Neural progenitor cell (in vitro differentiated cells): ENCODE measurements at regions not wholly inside any gene's neighbourhood (a gene's known extent, or its start where the extent isn't known, plus 50 kb on each side); places are given as distances from the start of the nearest gene placed in this dataset.

ENCODE experiments used
- EZH2 ChIP-seq: fragments of 200-600 bp; sonication (generic); IDR thresholded peaks from 2 replicates; pipeline ENCODE4 v1.6.1; 2017; ENCODE audit warnings: antibody characterized with exemption, mild to moderate bottlenecking, moderate library complexity
- TF ChIP-seq, protein P1 (sequence below): fragments of 200-600 bp; sonication (generic); IDR thresholded peaks from 2 replicates; pipeline ENCODE4 v1.5.1; 2017; ENCODE audit warnings: antibody characterized with exemption, mild to moderate bottlenecking

GRCh38 chr6:2575236-2575635 lies 175.5 kb downstream of the MYLK4 start:
- TF ChIP-seq, protein P1, sequence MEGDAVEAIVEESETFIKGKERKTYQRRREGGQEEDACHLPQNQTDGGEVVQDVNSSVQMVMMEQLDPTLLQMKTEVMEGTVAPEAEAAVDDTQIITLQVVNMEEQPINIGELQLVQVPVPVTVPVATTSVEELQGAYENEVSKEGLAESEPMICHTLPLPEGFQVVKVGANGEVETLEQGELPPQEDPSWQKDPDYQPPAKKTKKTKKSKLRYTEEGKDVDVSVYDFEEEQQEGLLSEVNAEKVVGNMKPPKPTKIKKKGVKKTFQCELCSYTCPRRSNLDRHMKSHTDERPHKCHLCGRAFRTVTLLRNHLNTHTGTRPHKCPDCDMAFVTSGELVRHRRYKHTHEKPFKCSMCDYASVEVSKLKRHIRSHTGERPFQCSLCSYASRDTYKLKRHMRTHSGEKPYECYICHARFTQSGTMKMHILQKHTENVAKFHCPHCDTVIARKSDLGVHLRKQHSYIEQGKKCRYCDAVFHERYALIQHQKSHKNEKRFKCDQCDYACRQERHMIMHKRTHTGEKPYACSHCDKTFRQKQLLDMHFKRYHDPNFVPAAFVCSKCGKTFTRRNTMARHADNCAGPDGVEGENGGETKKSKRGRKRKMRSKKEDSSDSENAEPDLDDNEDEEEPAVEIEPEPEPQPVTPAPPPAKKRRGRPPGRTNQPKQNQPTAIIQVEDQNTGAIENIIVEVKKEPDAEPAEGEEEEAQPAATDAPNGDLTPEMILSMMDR = no peak
- TF ChIP-seq EZH2 = no peak
